H1 (cell line): ENCODE measurements at regions not wholly inside any gene's neighbourhood (a gene's known extent, or its start where the extent isn't known, plus 50 kb on each side); places are given as distances from the start of the nearest gene placed in this dataset.

Experiments
- CTCF ChIA-PET: fragments of 300-600 bp; sonication (Branson Sonifier 250); formaldehyde crosslinking; loops from one replicate; lab custom pipeline; 2021; ENCODE audit not compliant: partially characterized antibody; lab: Charles Lee
- POLR2A ChIA-PET: fragments of 300-600 bp; sonication (Branson Sonifier 250); formaldehyde crosslinking; loops from one replicate; lab custom pipeline; 2021; ENCODE audit warnings: inconsistent platforms; ENCODE audit not compliant: partially characterized antibody; lab: Charles Lee
- DNase-seq, 2 experiments: peaks; one replicate each; pipeline versions ENCODE4 v3.0.0 to v3.0.0-alpha.2; 2010 to 2022; ENCODE audit warnings: low spot score in 2 of 2, low read depth in 1 of 2, mixed read lengths in 1 of 2
- FAIRE-seq: peaks from 2 replicates; lab custom pipeline; 2011; peaks lifted over from hg19 to GRCh38; lab: Jason Lieb, UNC
- H2AFZ ChIP-seq: 2 replicates; pipeline ENCODE4 v1.8.1; 2012; ENCODE audit warnings: low read length, inconsistent platforms
- H2AK5ac ChIP-seq: 2 replicates; pipeline ENCODE4 v1.6.1; 2013; ENCODE audit warnings: low read depth, low read length
- H2BK120ac ChIP-seq: replicated peaks from 2 replicates; pipeline ENCODE3; 2013; ENCODE audit warnings: low read depth, low read length, inconsistent platforms
- H2BK12ac ChIP-seq: 2 replicates; pipeline ENCODE4 v1.6.1; 2013; ENCODE audit warnings: low read depth, low read length
- H2BK15ac ChIP-seq: 2 replicates; pipeline ENCODE4 v1.6.1; 2013; ENCODE audit warnings: low read length
- H2BK20ac ChIP-seq: 2 replicates; pipeline ENCODE4 v1.6.1; 2013; ENCODE audit warnings: low read length
- H2BK5ac ChIP-seq: 2 replicates; pipeline ENCODE4 v1.6.1; 2013; ENCODE audit warnings: low read depth, low read length
- H3K14ac ChIP-seq: 2 replicates; pipeline ENCODE4 v1.6.1; 2013; ENCODE audit warnings: inconsistent platforms; ENCODE audit not compliant: insufficient read length
- H3K18ac ChIP-seq: 2 replicates; pipeline ENCODE4 v1.6.1; 2013; ENCODE audit warnings: low read length; ENCODE audit errors: extremely low read depth
- H3K23ac ChIP-seq: 2 replicates; pipeline ENCODE4 v1.6.1; 2013; ENCODE audit warnings: inconsistent platforms; ENCODE audit not compliant: insufficient read length
- H3K23me2 ChIP-seq: 2 replicates; pipeline ENCODE4 v1.6.1; 2013; ENCODE audit warnings: low read depth, low read length
- H3K27ac ChIP-seq: 2 replicates; pipeline ENCODE4 v1.6.1; 2011; ENCODE audit warnings: low read depth, low read length, inconsistent platforms
- H3K27me3 ChIP-seq, 4 experiments: replicated peaks in 1 of 4; 1 replicate in 1 of 4; 2 replicates in 3 of 4; pipeline versions ENCODE4 v1.6.1 to v1.8.1; 2011 to 2013; ENCODE audit warnings: low read length in 3 of 4, mild to moderate bottlenecking in 3 of 4, inconsistent platforms in 2 of 4, mixed read lengths in 2 of 4, moderate library complexity in 1 of 4; ENCODE audit not compliant: control insufficient read depth in 3 of 4, insufficient read depth in 3 of 4; ENCODE audit errors: extremely low read depth in 1 of 4
- H3K36me3 ChIP-seq, 4 experiments: 2 replicates each; pipeline versions ENCODE4 v1.6.1 to v1.8.1; 2011 to 2013; ENCODE audit warnings: mild to moderate bottlenecking in 4 of 4, low read length in 3 of 4, moderate library complexity in 2 of 4, control low read depth in 1 of 4, inconsistent platforms in 1 of 4; ENCODE audit not compliant: insufficient read depth in 4 of 4, control insufficient read depth in 2 of 4
- H3K4ac ChIP-seq: replicated peaks from 2 replicates; pipeline ENCODE3; 2013; ENCODE audit warnings: low read length, low read depth, mixed read lengths, inconsistent platforms; ENCODE audit not compliant: insufficient read length
- H3K4me1 ChIP-seq, 4 experiments: replicated peaks in 1 of 4; 1 replicate in 1 of 4; 2 replicates in 3 of 4; pipeline versions ENCODE4 v1.6.1 to v1.8.1; 2011 to 2013; ENCODE audit warnings: low read length in 3 of 4, inconsistent platforms in 2 of 4, mixed read lengths in 1 of 4; ENCODE audit not compliant: insufficient read depth in 4 of 4, control insufficient read depth in 3 of 4
- H3K4me2 ChIP-seq, 2 experiments: 2 replicates each; pipeline versions ENCODE4 v1.6.1 to v1.8.1; 2011 to 2013; ENCODE audit warnings: low read depth in 2 of 2, low read length in 2 of 2, control low read depth in 1 of 2, inconsistent platforms in 1 of 2, mild to moderate bottlenecking in 1 of 2; ENCODE audit not compliant: insufficient read depth in 1 of 2
- H3K4me3 ChIP-seq, 4 experiments: fragments of 200-600, 300-600 bp in 1 of 4; sonication (generic), shearing (Covaris generic), sonication (Bioruptor Twin) in 1 of 4; 2 replicates each; pipeline versions ENCODE4 v1.5.1 to v1.8.1; 2011 to 2016; ENCODE audit warnings: low read length in 4 of 4, low read depth in 3 of 4, control low read depth in 2 of 4, inconsistent platforms in 2 of 4, mild to moderate bottlenecking in 2 of 4, mixed read lengths in 1 of 4, moderate library complexity in 1 of 4; ENCODE audit not compliant: insufficient read depth in 2 of 4; ENCODE audit errors: extremely low read depth in 1 of 4
- H3K56ac ChIP-seq: replicated peaks from 2 replicates; pipeline ENCODE3; 2013; ENCODE audit warnings: low read depth, mild to moderate bottlenecking, mixed read lengths, low read length, inconsistent platforms; ENCODE audit not compliant: insufficient read length
- H3K79me1 ChIP-seq: 2 replicates; pipeline ENCODE4 v1.6.1; 2013; ENCODE audit warnings: low read depth, low read length, control low read depth
- H3K79me2 ChIP-seq, 2 experiments: 2 replicates each; pipeline versions ENCODE4 v1.6.1 to v1.8.1; 2012 to 2013; ENCODE audit warnings: low read length in 2 of 2, mild to moderate bottlenecking in 2 of 2, inconsistent platforms in 1 of 2; ENCODE audit not compliant: insufficient read depth in 2 of 2, control insufficient read depth in 1 of 2
- H3K9ac ChIP-seq, 4 experiments: replicated peaks in 1 of 4; 1 replicate in 1 of 4; 2 replicates in 3 of 4; pipeline versions ENCODE4 v1.6.1 to v1.8.1; 2011 to 2013; ENCODE audit warnings: low read depth in 3 of 4, low read length in 3 of 4, control low read depth in 2 of 4, mild to moderate bottlenecking in 2 of 4, moderate library complexity in 2 of 4, inconsistent platforms in 1 of 4; ENCODE audit errors: extremely low read depth in 1 of 4
- H3K9me3 ChIP-seq, 2 experiments: 2 replicates each; pipeline versions ENCODE4 v1.6.1 to v1.8.1; 2012 to 2013; ENCODE audit warnings: mild to moderate bottlenecking in 2 of 2, moderate library complexity in 2 of 2, control low read depth in 1 of 2, inconsistent platforms in 1 of 2, low read depth in 1 of 2, low read length in 1 of 2, mixed read lengths in 1 of 2; ENCODE audit not compliant: insufficient read depth in 2 of 2
- H4K20me1 ChIP-seq, 2 experiments: replicated peaks in 1 of 2; 2 replicates each; pipeline versions ENCODE3 to v1.8.1; 2011 to 2013; ENCODE audit warnings: inconsistent platforms in 2 of 2, low read length in 2 of 2, mild to moderate bottlenecking in 1 of 2; ENCODE audit not compliant: insufficient read depth in 2 of 2, control insufficient read depth in 1 of 2
- H4K5ac ChIP-seq: 2 replicates; pipeline ENCODE4 v1.6.1; 2013; ENCODE audit warnings: low read length, low read depth, mixed read lengths, inconsistent platforms; ENCODE audit not compliant: insufficient read length
- H4K8ac ChIP-seq: 2 replicates; pipeline ENCODE4 v1.8.0; 2013; ENCODE audit warnings: mild to moderate bottlenecking, moderate library complexity, low read length, inconsistent platforms; ENCODE audit not compliant: insufficient read depth; ENCODE audit errors: extremely low read depth
- H4K91ac ChIP-seq: replicated peaks from 2 replicates; pipeline ENCODE3; 2013; ENCODE audit warnings: low read length, mixed read lengths, inconsistent platforms; ENCODE audit not compliant: insufficient read length
- BACH1 ChIP-seq: IDR thresholded peaks from 2 replicates; pipeline ENCODE4 v1.6.1; 2012; ENCODE audit warnings: low read length, improper control_type of control experiment
- FOSL1 ChIP-seq: IDR thresholded peaks from 2 replicates; pipeline ENCODE4 v1.6.1; 2011; ENCODE audit warnings: mild to moderate bottlenecking, low read depth, low read length, moderate library complexity; ENCODE audit not compliant: insufficient read depth
- KDM4A ChIP-seq: IDR thresholded peaks from one replicate; pipeline ENCODE4 v1.7.1; 2012; ENCODE audit warnings: low read depth, mild to moderate bottlenecking, moderate library complexity, low read length, inconsistent platforms; ENCODE audit not compliant: severe bottlenecking
- KDM5A ChIP-seq: fragments of 200-600 bp; IDR thresholded peaks from 2 replicates; pipeline ENCODE4 v1.7.1; 2012; ENCODE audit warnings: mild to moderate bottlenecking, low read length, inconsistent platforms, mixed read lengths
- MAFK ChIP-seq: IDR thresholded peaks from 2 replicates; pipeline ENCODE4 v1.6.1; 2012; ENCODE audit warnings: low read depth, mild to moderate bottlenecking, improper control_type of control experiment, low read length
- POLR2A ChIP-seq, 2 experiments: IDR thresholded peaks; 1 replicate in 1 of 2; 2 replicates in 1 of 2; pipeline ENCODE4 v1.6.1; 2011; ENCODE audit warnings: low read depth in 2 of 2, low read length in 2 of 2, mild to moderate bottlenecking in 2 of 2; ENCODE audit errors: control extremely low read depth in 1 of 2
- RBBP5 ChIP-seq: IDR thresholded peaks from 2 replicates; pipeline ENCODE4 v1.7.1; 2012; ENCODE audit warnings: low read depth, mild to moderate bottlenecking, inconsistent platforms, low read length, moderate library complexity, borderline replicate concordance
- SAP30 ChIP-seq: fragments of 300-600 bp; sonication (generic); IDR thresholded peaks from 2 replicates; pipeline ENCODE4 v1.7.1; 2012; ENCODE audit warnings: low read length, moderate library complexity, mild to moderate bottlenecking, inconsistent platforms; ENCODE audit not compliant: insufficient read depth, insufficient replicate concordance
- SIN3A ChIP-seq, 2 experiments: IDR thresholded peaks in 1 of 2; conservative IDR thresholded peaks in 1 of 2; 2 replicates each; pipeline ENCODE4 v1.6.1; 2011 to 2012; ENCODE audit warnings: low read length in 2 of 2, improper control_type of control experiment in 1 of 2, low read depth in 1 of 2, mild to moderate bottlenecking in 1 of 2
- SIX5 ChIP-seq: IDR thresholded peaks from 2 replicates; pipeline ENCODE4 v1.6.1; 2011; ENCODE audit warnings: mild to moderate bottlenecking, low read depth, low read length
- TEAD4 ChIP-seq: IDR thresholded peaks from 2 replicates; pipeline ENCODE4 v1.6.1; 2012; ENCODE audit warnings: low read depth, low read length, inconsistent platforms, mixed read lengths
- YY1 ChIP-seq: IDR thresholded peaks from 2 replicates; pipeline ENCODE4 v1.6.1; 2011; ENCODE audit warnings: low read depth, mild to moderate bottlenecking, low read length
- WGBS, 2 experiments: shearing (Covaris generic) in 1 of 2; methylation state at CpG; one replicate each; pipeline versions ENCODE4 v1.1.6 to v1.1.7; 2013 to 2015; ENCODE audit warnings: low lambda C conversion rate in 2 of 2, mixed read lengths in 2 of 2, inconsistent platforms in 1 of 2, low coverage in 1 of 2, missing lambda C conversion rate in 1 of 2; ENCODE audit not compliant: insufficient replicate concordance in 2 of 2, insufficient coverage in 1 of 2, insufficient read length in 1 of 2; ENCODE audit errors: extremely low coverage in 1 of 2, missing lambda C conversion rate in 1 of 2; 5-methylcytosine and 5-hydroxymethylcytosine counted together
- TF ChIP-seq, protein P1 (sequence below): IDR thresholded peaks from 2 replicates; pipeline ENCODE4 v1.6.1; 2011; ENCODE audit warnings: low read depth, mild to moderate bottlenecking, low read length; ENCODE audit not compliant: insufficient read depth

- Histone ChIP-seq H3K14ac (no peak overlapping the region), H2BK5ac (no peak overlapping the region), H3K23me2 (no peaks in the 10 kb centered on the region), H3K4me1 (no peaks in the 10 kb centered on the region), H3K4ac (no peak overlapping the region), H2BK120ac (no peak overlapping the region), H4K91ac (no peak overlapping the region), H3K4me3 (no peak overlapping the region), H2BK12ac (no peak overlapping the region), H4K8ac (no peak overlapping the region), H3K4me2 (no peak overlapping the region), H4K20me1 (no peaks in the 10 kb centered on the region), H3K36me3 (no peaks in the 10 kb centered on the region), H4K5ac (no peak overlapping the region), H2AK5ac (no peak overlapping the region), H3K9me3 (no peaks in the 10 kb centered on the region), H3K79me1 (no peaks in the 10 kb centered on the region), H2BK20ac (no peak overlapping the region), H2AFZ (no peak overlapping the region), H3K18ac (no peak overlapping the region), H3K79me2 (no peaks in the 10 kb centered on the region), H2BK15ac (no peak overlapping the region), H3K27ac (no peak overlapping the region), H3K23ac (no peak overlapping the region), H3K27me3 (no peaks in the 10 kb centered on the region), H3K56ac (no peak overlapping the region), H3K9ac (no peak overlapping the region)
- POLR2A ChIA-PET = no interaction called here
- FAIRE-seq = no peak
- WGBS, 2 experiments = 90% methylated on average over 2 of the region's 2 CpGs; no CpG with 5 or more reads in 1 of the 2 experiments
- no peak for DNase-seq
- TF ChIP-seq, protein P1, sequence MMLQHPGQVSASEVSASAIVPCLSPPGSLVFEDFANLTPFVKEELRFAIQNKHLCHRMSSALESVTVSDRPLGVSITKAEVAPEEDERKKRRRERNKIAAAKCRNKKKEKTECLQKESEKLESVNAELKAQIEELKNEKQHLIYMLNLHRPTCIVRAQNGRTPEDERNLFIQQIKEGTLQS = no peak
- TF ChIP-seq SAP30 (no peak), FOSL1 (no peak), POLR2A (IDR thresholded peaks at IDR 0.05; ENCODE audit: control extremely low read depth in 1 of 2, low read depth in 2 of 2, low read length in 2 of 2) (no peak), SIX5 (no peak), MAFK (no peak), KDM4A (no peak), KDM5A (no peak), SIN3A (conservative IDR thresholded peaks at IDR 0.05 in 1 of 2, IDR thresholded peaks at IDR 0.05 in 1 of 2; ENCODE audit: low read depth in 1 of 2, low read length in 2 of 2) (no peak), YY1 (no peak), BACH1 (no peak), RBBP5 (no peak), TEAD4 (no peak)
- CTCF ChIA-PET = no interaction called here
Measured at GRCh38 chr6:112717856-112718255, 370.7 kb downstream of the RFPL4B start.
